HEK293 (cell line): ENCODE measurements at regions not wholly inside any gene's neighbourhood (a gene's known extent, or its start where the extent isn't known, plus 50 kb on each side); places are given as distances from the start of the nearest gene placed in this dataset.

Experiments
- GFI1B ChIP-seq: fragments of 450-650 bp; formaldehyde crosslinking; IDR thresholded peaks from 2 replicates; pipeline ENCODE4 v1.5.1; 2016; ENCODE audit warnings: missing biosample characterization, missing genetic modification characterization
- SP2 ChIP-seq: fragments of 450-650 bp; formaldehyde crosslinking; IDR thresholded peaks from 2 replicates; pipeline ENCODE4 v1.5.1; 2016; ENCODE audit warnings: missing biosample characterization, missing genetic modification characterization
- ZNF121 ChIP-seq: fragments of 450-650 bp; formaldehyde crosslinking; IDR thresholded peaks from 2 replicates; pipeline ENCODE4 v1.5.1; 2016; ENCODE audit warnings: missing biosample characterization, missing genetic modification characterization
- ZNF501 ChIP-seq: fragments of 450-650 bp; formaldehyde crosslinking; IDR thresholded peaks from 2 replicates; pipeline ENCODE4 v1.5.1; 2016; ENCODE audit warnings: missing biosample characterization, missing genetic modification characterization
- TF ChIP-seq, protein P1 (sequence below): fragments of 450-650 bp; formaldehyde crosslinking; IDR thresholded peaks from 2 replicates; pipeline ENCODE4 v1.5.1; 2016; ENCODE audit warnings: missing biosample characterization, missing genetic modification characterization
- TF ChIP-seq, protein P2 (sequence below): fragments of 450-650 bp; formaldehyde crosslinking; IDR thresholded peaks from 2 replicates; pipeline ENCODE4 v1.5.1; 2016; ENCODE audit warnings: missing biosample characterization, missing genetic modification characterization, borderline replicate concordance
- TF ChIP-seq, protein P3 (sequence below): fragments of 450-650 bp; formaldehyde crosslinking; IDR thresholded peaks from 2 replicates; pipeline ENCODE4 v1.5.1; 2016; ENCODE audit warnings: missing biosample characterization, missing genetic modification characterization
- TF ChIP-seq, protein P4 (sequence below): fragments of 450-650 bp; formaldehyde crosslinking; IDR thresholded peaks from 2 replicates; pipeline ENCODE4 v1.5.1; 2016; ENCODE audit warnings: missing biosample characterization, missing genetic modification characterization, borderline replicate concordance
- TF ChIP-seq, protein P5 (sequence below): IDR thresholded peaks from 2 replicates; pipeline ENCODE4 v1.6.1; 2011; ENCODE audit warnings: mild to moderate bottlenecking, low read depth, low read length, borderline replicate concordance

DNA sequence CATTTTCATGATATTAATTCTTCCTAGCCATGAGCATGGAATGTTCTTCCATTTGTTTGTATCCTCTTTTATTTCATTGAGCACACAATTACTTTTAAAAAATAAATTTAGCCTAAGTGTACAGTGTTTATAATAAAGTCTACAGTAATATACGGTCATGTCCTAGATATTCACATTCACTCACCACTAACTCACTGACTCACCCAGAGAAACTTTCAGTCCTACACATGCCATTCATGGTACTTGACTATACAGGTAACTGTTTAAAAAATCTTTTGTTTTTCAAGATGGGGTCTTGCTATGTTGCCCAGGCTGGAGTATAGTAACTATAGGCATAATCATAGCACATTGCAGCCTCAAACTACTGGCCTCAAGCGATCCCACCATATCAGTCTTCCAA lies 348.1 kb downstream of the RAPGEF2 start:
- TF ChIP-seq, protein P1, sequence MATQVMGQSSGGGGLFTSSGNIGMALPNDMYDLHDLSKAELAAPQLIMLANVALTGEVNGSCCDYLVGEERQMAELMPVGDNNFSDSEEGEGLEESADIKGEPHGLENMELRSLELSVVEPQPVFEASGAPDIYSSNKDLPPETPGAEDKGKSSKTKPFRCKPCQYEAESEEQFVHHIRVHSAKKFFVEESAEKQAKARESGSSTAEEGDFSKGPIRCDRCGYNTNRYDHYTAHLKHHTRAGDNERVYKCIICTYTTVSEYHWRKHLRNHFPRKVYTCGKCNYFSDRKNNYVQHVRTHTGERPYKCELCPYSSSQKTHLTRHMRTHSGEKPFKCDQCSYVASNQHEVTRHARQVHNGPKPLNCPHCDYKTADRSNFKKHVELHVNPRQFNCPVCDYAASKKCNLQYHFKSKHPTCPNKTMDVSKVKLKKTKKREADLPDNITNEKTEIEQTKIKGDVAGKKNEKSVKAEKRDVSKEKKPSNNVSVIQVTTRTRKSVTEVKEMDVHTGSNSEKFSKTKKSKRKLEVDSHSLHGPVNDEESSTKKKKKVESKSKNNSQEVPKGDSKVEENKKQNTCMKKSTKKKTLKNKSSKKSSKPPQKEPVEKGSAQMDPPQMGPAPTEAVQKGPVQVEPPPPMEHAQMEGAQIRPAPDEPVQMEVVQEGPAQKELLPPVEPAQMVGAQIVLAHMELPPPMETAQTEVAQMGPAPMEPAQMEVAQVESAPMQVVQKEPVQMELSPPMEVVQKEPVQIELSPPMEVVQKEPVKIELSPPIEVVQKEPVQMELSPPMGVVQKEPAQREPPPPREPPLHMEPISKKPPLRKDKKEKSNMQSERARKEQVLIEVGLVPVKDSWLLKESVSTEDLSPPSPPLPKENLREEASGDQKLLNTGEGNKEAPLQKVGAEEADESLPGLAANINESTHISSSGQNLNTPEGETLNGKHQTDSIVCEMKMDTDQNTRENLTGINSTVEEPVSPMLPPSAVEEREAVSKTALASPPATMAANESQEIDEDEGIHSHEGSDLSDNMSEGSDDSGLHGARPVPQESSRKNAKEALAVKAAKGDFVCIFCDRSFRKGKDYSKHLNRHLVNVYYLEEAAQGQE (tag by site-specific recombination), result no peak
- no peak for TF ChIP-seq GFI1B (tag by site-specific recombination)
- TF ChIP-seq, protein P2, sequence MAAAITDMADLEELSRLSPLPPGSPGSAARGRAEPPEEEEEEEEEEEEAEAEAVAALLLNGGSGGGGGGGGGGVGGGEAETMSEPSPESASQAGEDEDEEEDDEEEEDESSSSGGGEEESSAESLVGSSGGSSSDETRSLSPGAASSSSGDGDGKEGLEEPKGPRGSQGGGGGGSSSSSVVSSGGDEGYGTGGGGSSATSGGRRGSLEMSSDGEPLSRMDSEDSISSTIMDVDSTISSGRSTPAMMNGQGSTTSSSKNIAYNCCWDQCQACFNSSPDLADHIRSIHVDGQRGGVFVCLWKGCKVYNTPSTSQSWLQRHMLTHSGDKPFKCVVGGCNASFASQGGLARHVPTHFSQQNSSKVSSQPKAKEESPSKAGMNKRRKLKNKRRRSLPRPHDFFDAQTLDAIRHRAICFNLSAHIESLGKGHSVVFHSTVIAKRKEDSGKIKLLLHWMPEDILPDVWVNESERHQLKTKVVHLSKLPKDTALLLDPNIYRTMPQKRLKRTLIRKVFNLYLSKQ (tag by site-specific recombination), result no peak
- TF ChIP-seq, protein P3, sequence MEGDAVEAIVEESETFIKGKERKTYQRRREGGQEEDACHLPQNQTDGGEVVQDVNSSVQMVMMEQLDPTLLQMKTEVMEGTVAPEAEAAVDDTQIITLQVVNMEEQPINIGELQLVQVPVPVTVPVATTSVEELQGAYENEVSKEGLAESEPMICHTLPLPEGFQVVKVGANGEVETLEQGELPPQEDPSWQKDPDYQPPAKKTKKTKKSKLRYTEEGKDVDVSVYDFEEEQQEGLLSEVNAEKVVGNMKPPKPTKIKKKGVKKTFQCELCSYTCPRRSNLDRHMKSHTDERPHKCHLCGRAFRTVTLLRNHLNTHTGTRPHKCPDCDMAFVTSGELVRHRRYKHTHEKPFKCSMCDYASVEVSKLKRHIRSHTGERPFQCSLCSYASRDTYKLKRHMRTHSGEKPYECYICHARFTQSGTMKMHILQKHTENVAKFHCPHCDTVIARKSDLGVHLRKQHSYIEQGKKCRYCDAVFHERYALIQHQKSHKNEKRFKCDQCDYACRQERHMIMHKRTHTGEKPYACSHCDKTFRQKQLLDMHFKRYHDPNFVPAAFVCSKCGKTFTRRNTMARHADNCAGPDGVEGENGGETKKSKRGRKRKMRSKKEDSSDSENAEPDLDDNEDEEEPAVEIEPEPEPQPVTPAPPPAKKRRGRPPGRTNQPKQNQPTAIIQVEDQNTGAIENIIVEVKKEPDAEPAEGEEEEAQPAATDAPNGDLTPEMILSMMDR (tag by site-specific recombination), result no peak
- no peak for TF ChIP-seq ZNF501
- no peak for TF ChIP-seq ZNF121 (tag by site-specific recombination)
- TF ChIP-seq SP2, result no peak
- TF ChIP-seq, protein P4, sequence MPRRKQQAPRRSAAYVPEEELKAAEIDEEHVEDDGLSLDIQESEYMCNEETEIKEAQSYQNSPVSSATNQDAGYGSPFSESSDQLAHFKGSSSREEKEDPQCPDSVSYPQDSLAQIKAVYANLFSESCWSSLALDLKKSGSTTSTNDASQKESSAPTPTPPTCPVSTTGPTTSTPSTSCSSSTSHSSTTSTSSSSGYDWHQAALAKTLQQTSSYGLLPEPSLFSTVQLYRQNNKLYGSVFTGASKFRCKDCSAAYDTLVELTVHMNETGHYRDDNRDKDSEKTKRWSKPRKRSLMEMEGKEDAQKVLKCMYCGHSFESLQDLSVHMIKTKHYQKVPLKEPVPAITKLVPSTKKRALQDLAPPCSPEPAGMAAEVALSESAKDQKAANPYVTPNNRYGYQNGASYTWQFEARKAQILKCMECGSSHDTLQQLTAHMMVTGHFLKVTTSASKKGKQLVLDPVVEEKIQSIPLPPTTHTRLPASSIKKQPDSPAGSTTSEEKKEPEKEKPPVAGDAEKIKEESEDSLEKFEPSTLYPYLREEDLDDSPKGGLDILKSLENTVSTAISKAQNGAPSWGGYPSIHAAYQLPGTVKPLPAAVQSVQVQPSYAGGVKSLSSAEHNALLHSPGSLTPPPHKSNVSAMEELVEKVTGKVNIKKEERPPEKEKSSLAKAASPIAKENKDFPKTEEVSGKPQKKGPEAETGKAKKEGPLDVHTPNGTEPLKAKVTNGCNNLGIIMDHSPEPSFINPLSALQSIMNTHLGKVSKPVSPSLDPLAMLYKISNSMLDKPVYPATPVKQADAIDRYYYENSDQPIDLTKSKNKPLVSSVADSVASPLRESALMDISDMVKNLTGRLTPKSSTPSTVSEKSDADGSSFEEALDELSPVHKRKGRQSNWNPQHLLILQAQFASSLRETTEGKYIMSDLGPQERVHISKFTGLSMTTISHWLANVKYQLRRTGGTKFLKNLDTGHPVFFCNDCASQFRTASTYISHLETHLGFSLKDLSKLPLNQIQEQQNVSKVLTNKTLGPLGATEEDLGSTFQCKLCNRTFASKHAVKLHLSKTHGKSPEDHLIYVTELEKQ (tag by site-specific recombination), result no peak
- TF ChIP-seq, protein P5, sequence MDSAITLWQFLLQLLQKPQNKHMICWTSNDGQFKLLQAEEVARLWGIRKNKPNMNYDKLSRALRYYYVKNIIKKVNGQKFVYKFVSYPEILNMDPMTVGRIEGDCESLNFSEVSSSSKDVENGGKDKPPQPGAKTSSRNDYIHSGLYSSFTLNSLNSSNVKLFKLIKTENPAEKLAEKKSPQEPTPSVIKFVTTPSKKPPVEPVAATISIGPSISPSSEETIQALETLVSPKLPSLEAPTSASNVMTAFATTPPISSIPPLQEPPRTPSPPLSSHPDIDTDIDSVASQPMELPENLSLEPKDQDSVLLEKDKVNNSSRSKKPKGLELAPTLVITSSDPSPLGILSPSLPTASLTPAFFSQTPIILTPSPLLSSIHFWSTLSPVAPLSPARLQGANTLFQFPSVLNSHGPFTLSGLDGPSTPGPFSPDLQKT, result no peak
